ENCODE measurements at regions not wholly inside any gene's neighbourhood (a gene's known extent, or its start where the extent isn't known, plus 50 kb on each side); places are given as distances from the start of the nearest gene placed in this dataset.
"Not testable (repeated sequence)": the region's sequence is repeated elsewhere in the genome, so short reads cannot be mapped to it uniquely, and the experiment has no call there.

DNA sequence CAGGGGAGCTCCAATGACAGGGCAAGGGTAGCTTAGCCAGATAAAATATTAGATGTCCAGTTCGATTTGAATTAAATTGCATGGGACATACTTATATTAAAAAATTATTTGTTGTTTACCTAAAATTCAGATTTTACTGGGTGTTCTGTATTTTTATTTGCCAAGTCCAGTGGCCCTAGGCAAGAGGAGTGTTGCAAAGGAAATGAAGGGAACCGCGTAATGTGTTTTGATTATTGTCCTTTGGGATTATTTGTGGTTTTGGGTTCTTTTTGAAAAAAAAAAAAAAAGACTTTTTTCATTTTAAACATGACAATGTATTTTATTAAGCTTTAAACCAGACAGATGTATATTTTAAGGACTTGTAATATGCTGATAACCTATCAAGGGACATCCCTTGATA, 179.3 kb downstream of the C9orf152 start:
- DNase-seq: no peak

DNA sequence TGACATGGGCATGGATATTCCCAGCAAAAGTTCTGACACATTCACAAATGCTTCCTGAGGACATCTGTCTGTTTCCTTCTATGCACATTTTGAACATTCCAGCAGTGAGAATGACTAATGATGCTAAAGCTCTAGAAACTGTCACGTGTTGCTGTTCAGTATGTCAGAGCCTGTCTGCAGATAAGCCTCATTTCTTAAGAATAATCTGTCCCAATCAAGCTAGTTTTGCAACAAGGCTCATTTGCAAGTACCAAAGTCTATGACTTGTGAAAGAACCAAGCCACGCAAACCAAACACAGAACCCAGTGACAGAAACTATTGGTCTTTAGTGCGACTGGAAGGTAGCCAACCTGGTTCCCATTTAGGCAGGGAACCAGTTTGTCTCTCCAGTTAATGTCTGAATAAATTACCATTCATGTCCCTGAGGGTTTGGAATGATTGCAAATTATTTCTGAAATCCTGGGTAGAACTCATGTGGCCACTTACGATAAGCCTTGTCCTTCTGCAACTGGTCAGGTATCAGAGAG, 178.5 kb downstream of the C9orf152 start:
- no peak for DNase-seq

DNA sequence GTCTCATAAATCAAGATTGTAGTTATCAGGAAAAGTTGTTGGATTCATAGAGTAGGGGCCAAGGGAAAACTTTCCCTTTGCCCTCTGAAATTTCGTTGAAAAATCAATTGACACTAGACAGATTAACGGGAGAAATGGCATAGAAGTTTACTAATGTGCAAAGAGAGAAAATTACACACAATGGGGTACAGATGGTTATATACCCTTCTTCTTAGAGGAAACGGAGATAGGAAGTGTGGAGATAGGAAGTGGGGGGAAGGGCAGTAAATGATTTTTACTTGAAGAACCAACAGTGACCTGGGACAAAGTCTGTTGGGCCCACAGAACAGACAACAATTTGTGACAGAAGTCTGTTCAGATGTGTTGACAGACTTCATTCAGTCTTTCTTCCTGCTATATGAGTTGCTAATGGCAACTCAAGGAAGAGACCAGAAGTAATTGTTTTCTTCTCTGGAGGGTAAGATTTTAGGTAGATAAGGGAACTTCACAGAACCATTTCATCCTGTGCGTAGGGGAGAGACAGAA, 177.9 kb downstream of the C9orf152 start:
- DNase-seq: no peak

DNA sequence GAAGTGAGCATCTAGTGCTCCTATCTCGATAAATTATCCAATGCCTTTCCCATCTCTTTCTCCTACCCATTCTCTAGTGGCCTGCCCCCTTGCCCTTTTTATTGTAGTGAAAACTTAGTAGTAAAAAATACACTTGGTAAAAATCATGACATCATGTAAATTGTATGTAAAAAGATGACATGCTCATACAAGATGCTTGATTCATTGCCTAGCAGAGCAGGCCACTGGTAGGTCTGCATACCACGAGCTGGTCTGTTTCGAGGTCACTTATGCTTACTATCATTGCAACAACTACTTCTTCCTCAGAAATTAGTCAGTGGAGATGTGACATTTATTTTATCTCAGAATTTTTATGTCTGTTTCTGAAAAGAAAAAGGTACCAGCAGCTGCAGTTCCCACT, 177.3 kb downstream of the C9orf152 start:
- no peak for DNase-seq

DNA sequence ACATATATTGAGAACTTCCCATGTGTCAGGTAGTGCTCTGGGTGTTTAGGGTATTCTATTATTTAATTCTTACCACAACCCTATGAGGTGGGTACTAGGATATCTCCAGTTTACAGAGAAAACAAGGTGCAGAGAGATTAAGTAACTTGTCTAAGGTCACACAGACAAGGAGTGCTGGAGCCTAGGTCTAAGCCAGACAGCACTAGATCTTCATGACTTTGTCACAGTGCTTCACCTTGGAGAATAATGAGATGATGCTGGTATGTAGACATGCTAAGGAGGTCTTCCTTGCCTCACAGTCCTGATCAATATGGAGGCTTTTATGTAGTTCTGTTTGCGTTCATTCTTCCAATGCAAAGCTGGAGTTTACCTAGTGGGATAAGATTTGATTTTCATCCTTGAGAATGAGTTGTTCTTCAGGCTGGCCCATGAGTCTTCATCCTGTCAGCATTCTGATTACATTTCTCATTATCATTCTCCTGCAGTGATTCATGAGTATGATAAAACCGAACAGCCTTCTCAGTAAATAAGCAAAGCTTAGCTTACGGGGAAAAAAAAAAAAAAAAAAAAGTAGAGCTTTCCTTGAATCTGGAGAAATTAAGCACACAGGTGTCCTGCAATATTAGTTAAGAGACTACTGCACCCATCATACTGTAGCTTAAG, 176.3 kb downstream of the C9orf152 start:
- no peak for DNase-seq

DNA sequence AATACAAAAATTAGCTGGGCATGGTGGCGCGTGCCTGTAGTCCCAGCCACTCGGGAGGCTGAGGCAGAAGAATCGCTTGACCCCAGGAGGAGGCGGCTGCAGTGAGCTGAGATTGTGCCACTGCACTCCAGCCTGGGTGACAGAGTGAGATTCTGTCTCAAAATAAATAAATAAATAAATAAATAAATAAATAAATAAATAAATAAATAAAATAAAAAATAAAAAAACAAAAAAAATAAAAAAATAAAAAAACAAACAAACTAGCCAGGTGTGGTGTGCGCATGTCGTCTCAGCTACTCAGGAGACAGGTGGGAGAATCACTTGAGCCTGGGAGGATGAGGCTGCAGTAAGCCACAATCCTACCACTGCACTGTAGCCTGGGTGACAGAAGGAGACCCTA, 175.4 kb downstream of the C9orf152 start:
- DNase-seq: not testable (repeated sequence)

DNA sequence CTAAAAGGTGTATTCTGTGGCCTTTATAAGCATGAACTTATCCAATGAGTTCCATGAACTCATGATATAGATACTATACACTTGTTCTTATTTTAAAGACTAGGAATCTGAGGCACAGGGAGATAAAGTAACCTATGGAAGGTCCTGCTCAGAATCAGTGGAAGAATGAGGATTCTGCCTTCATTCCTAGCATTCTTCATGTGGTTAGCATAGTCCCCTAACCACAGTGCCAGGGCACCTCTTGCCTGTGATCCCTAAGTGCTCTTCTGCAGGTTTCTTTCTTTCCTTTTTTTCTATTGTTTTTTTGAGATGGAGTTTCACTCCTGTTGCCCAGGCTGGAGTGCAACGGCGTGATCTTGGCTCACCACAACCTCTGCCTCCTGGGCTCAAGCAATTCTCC, 174.1 kb downstream of the C9orf152 start:
- no peak for DNase-seq

DNA sequence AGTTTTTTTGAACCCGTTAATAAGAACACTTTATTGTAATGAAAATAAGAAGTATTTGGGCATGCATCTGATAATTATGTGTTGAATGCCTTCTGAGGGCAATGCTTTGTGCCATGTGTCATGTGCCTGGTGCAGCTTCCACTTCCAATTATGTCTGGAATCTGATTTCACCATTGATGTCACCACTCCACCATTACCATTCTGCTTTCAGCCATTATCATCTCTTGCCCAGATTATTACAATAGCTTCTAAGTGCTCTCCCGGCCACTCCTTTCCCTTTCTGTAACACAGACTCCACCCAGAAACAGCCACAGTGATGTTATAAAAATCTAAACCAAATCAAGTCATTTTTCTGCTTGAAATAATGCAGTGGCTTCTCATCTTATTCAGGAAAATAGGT, 171.7 kb downstream of the C9orf152 start:
- DNase-seq: no peak

DNA sequence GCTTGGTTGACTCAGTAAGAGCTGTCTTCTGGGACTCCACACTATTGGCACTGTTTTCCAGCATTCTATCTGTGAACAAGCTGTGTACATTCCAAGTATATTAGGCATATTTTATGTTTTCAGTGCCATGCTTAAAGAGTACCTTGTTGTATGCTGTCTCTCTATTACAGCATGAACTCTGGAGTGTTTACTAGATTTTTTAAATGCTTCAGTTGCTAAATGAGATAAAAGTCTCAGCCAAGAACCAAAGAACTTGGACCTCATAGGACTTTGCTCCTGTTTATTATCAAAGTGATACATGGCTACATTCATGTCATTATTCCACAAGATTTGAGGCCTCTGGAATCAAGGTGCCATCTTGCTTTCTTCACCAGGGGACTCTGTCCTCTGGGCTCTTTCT, 167.2 kb downstream of the C9orf152 start:
- DNase-seq: no peak

DNA sequence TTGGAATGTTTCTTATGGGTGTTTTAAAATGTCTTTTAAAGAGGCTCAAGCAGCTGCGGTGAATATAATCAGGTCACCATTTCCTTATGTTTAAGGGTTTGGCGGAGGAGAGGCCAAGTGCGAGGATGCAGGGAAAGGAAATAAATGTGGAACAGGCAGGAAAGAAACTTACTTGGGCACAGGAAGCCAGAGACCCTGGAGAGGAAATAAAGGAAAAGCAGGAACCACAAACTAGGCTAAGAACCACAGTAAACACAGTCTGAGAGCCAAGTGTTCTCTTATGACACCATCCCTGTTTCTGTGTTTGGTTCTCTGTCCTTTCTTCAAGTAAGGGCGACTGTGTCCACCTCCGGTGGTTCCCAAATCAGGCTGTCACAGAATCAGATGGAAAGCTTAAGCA, 166.5 kb downstream of the C9orf152 start:
- no peak for DNase-seq

DNA sequence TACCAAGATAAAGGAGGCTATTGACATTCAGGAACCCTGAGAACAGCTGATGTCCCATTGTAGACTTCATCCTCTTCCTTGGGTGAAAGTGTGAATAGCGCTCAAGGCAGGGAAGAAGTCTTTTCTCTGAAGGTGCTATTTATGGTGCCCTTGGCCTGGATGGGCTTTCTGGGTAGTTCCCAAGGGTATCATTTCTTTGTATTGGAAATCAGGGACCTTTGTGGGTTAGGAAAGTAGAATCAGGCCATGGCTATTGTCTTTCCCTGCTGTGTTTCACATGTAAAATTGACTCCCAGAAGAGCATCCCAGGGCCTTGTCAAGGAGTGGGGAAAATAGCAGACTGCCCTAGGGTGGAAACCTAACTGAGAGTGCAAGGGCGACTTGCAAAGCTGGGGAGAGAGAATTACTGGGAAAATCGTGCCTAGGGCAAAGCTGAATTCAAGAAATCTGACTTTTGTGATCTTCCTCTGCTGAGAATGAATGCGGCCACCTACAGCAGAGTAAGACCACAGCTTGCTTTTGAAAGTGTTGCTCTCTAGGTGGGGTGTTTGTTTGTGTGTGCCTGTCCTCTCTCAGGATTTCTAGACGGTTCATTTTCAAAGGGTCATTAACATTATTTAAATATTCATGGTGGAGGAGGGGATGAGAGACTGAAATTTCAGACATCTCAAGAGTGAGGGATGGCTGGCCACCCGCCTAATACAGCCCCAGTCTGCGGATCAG, 160.6 kb downstream of the C9orf152 start:
- DNase-seq: no peak

DNA sequence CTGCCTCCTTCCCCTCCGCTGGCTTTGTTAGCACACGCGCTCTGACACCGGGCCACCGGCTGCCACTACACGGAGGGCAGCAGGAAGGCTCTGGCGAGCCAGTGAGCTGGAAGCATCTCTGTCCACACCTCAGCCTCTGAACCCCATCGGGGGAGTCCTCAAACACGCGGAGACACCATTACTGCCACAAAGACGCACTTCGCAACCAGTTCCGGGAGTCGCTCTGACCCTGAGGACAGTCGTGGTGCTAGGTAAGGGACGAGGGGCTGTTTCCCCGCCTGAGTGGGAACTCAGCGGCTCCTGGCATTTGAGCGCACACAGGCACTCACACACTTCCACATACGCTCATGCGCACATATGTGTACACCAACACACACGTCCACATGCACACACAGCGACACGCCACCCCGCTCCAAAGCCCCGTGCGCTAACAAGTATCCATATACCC, 160.0 kb downstream of the C9orf152 start:
- no peak for DNase-seq

DNA sequence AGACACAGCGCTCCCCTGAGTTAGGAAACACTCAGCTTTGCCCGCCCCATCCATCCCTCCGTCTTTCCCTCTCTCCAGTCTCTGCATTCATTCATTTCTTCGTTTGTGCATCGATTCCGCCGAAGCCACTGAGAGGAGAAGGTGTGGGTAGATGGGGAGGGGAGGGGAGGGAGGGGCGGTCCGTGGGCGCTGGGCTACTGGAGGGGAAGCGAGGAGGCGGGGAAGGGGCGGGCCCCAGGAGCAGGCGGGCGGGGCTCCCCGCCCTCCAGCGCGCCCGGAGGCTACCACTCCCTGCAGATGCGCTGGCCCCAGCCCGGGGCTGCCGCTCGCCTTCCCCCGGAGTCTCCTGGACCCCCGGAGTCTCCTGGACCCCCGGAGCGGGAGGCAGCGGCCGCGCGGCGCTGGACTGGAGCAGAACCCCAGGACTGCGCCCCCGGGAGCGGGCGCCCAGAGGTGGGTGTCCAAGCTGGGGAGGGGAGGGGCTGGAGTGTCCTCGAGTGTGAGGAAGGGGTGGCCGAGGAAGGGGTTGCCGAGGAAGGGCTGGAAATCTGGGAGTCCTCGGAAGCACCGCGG, 159.5 kb downstream of the C9orf152 start:
- DNase-seq: peak; percentile 58

DNA sequence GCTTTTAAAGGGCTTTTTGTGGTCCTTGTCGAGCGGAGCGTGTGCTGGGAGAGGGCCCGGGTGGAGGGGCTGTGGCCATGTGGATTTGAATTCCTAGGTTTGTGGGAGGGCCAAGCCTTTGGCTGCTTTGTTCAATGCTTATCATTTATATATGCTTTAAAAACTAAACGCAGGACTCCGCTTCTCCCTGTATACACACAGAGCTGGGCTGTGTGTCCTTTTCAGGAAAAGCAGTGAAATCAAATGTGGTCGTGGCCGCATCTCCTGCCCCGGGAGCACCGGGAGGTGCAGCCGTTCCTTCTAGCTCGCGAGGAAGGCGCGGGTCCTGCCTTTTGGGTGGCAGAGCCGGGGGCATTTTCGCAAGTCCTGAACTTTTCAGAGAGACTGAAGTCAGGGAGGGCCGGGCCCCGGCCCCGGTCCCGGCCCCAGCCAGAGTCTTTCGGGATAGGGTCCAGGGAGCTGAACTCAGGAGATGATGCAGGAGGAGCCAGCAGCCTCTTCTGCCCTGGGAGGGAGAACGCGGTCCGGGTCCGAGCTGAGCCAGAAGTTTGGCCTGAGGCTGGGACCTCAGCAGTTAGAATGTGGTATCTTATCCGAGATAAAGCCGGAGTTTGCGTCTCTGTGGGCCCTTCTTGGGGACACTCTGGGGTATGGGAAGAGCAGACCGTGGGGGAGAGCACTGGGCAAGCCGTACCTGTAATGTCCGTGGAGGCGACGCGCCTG, 158.8 kb downstream of the C9orf152 start:
- DNase-seq: no peak

DNA sequence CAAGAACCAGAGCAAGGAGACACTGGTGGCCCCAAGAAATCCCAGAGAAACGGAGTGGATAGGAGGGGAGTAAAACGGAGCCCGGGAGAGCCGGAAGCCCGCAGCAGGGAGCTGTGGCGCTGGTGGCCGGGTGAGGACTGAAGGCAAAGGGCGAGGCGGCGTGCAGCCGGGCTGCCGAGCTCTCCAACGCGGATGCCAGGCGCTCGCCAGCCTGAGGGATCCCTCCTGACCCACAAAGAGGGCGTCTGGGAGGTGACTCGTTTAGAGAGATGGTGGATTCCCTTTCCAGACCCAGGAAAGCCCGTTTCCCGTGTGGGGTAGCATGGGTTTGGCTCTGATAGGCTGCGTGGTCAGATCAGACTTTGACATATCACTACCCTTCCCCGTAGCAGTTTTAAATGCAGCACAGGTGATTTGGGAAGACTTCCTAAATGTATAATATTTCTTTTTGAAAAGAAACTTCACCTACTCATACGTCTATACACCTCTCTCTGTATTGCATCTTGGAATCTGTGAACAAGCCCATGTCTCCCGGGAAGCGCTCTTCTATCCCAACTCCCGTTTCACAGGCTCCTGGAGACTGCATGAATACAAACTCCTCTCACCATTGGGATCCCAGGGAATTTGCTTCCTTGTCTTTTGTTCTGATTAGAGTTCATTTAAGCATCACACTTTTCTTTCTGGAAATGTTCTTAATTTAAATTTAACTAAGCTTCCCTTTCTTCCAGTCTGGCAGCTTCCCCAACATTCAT, 158.1 kb downstream of the C9orf152 start:
- peak; percentile 11 for DNase-seq

DNA sequence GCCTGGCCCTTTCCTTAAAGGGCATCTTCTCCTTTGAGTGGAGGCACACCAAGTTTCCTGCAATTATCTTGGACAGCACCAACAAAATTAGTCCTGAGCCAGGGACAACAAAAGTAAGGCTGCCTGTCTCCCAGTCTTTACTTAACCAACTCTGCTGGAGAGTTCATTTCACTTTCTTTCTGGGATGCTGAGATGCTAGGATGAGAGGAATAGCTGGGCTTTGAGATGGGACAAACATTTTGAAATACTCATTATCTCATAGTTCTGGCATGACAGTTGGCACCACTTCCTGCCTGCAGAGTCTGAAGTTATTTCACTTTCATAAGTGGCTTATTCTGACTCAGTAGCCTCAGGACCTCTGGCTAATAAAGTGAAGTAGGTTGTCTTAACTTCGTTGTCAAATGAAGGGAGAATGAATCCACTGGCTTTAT, 157.0 kb downstream of the C9orf152 start:
- peak; percentile 42 for DNase-seq

DNA sequence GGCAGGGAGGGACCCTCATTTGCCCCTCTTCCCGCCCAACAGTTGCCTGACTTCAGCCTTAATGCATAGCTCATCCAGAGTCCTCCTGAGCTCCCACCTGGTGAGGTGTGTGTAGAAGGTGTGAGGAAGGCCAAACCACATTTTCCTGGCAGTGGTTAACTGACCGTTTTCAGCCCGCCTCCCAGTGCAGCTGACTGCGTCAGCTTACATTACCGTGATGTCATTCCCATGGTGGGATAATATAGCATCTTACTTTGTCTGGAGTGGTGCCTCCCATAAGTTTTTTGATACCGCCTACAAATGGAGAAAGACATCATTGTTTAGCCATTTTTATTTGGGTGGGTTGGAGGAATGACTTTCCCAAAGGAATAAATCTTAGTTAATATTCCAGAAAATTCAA, 151.9 kb downstream of the C9orf152 start:
- no peak for DNase-seq

DNA sequence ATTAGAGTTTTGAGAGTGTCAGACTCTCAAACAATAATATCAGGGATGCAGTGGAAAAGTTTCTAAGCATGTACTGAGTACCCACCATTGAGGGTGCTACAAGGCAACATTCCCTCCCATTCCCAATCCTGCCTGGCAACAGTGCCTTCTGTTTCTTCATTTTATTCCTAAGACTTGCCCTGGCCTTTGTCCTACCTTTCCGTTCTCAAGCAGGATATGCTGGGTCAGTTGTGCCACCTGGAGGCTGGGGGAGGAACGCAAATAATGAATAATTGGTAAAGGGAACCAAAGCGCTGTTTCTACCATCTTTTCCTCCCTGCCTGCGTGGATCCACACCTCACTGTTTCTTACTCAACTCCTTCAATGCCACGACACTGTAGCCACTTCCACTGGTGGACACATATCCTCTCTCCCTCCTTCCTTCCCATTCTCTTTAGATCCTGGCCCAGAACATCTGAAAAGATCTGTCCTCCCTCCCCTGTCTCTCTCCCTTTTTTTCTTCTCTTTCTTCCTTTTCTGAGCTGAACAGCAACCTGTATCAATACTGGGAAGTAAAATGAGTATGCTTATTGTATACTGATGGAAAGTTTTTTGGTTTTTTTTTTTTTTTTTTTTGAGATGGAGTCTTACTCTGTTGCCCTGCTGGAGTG, 149.5 kb downstream of the C9orf152 start:
- DNase-seq: peak; percentile 53

DNA sequence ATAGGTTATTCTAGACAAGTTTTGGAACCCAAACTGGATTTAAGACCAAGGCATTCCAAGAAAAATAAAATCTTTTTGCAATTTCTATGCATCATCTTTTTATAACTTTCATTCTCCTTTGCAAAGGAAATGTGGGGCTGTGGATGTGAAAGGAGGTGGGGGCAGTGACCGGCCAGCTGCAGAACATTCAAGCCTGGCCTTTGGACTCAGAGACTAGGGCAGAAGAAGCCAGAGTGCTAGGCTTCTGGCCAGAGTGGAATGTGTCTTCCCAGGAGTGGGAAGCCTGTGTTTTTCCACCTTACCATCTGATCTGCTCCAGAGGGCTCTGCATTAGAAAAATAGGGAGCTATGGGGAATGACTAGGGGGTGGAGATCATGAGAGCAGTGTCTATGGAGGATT, 148.5 kb downstream of the C9orf152 start:
- no peak for DNase-seq

DNA sequence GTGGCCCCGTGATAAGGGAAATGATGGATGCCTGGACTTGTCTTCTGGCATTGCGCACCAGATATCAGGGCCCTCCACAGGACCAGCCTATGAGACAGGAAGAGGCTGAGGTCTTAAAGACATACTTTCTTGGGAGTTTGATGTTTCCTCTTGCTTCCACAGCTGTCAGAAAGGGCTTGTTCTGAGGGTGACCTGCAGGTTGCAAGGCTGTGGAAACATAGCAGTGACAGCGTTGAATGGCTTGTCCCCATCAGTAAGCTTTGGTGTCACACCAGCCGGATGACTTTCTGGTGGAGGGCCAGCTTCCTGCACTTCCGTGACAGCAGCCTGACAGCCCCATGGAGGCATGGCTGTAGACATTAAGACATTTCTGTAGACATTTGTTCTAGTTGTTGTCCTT, 143.2 kb downstream of the C9orf152 start:
- DNase-seq: no peak

DNA sequence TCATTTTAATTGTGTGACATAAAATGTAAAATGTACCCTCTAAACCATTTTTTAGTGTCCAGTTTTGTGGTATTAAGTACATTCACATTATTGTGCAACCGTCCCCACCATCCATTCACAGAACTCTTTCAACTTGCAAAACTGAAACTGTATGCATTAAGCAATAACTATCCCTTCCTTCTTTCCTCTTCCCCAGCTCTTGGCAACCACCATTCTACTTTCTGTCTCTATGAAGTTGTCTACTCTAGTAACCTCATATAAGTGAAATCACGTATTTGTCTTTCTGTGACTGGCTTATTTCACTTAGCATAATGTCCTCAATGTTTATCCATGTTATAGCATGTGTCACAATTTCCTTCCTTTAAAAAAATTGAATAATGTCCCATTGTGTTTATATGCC, 142.4 kb downstream of the C9orf152 start:
- no peak for DNase-seq

Measured in CD4-positive, alpha-beta T cell treated with Interleukin-4 for 4 hours (primary cell).